H1 (cell line): ENCODE measurements at regions not wholly inside any gene's neighbourhood (a gene's known extent, or its start where the extent isn't known, plus 50 kb on each side); places are given as distances from the start of the nearest gene placed in this dataset.
"Not testable (repeated sequence)": the region's sequence is repeated elsewhere in the genome, so short reads cannot be mapped to it uniquely, and the experiment has no call there.

Experiments used
- CHD1 ChIP-seq: IDR thresholded peaks from 2 replicates; pipeline ENCODE4 v1.6.1; 2012; ENCODE audit warnings: low read depth, low read length, improper control_type of control experiment
- CTCF ChIP-seq, 3 experiments: IDR thresholded peaks; 1 replicate in 2 of 3; 2 replicates in 1 of 3; pipeline versions ENCODE4 v1.5.1 to v1.6.1; 2011; ENCODE audit warnings: low read length in 3 of 3, mild to moderate bottlenecking in 3 of 3, inconsistent platforms in 2 of 3, low read depth in 1 of 3, moderate library complexity in 1 of 3; ENCODE audit not compliant: insufficient read depth in 1 of 3; ENCODE audit errors: control extremely low read depth in 1 of 3
- POLR2A ChIP-seq, 2 experiments: IDR thresholded peaks; 1 replicate in 1 of 2; 2 replicates in 1 of 2; pipeline ENCODE4 v1.6.1; 2011; ENCODE audit warnings: low read depth in 2 of 2, low read length in 2 of 2, mild to moderate bottlenecking in 2 of 2; ENCODE audit errors: control extremely low read depth in 1 of 2
- RFX5 ChIP-seq: IDR thresholded peaks from 2 replicates; pipeline ENCODE4 v1.6.1; 2011; ENCODE audit warnings: low read depth, low read length, improper control_type of control experiment, borderline replicate concordance
- TAF1 ChIP-seq: IDR thresholded peaks from 2 replicates; pipeline ENCODE4 v1.6.1; 2011; ENCODE audit warnings: mild to moderate bottlenecking, low read depth, low read length
- ZNF274 ChIP-seq: IDR thresholded peaks from 2 replicates; pipeline ENCODE4 v1.7.0; 2012; ENCODE audit warnings: low read length, borderline replicate concordance; ENCODE audit errors: extremely low read depth

DNA sequence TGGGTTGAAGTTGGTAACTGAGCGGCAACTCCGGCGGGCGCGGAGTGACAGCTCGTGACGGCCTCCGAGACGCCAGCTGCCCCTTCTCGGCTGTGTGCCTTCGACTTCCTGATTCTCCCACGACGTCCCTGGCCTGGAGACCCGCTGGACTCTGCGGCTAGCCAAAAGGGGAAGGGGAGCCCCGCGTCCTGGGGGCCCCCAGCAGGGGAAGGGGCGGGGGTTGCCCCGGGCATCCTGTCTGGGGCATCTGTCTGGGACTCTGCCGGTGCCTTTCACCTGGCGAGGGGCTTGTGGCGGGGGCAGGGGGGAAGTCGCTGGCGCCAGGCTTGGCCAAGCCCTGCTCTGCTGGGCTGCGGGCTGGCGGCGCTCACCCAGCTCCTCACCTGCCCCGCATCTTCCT is 129.5 kb upstream of the HMX1 start:
- not testable (repeated sequence) for TF ChIP-seq POLR2A (IDR thresholded peaks at IDR 0.05; ENCODE audit: control extremely low read depth in 1 of 2, low read depth in 2 of 2, low read length in 2 of 2); RFX5; CHD1; ZNF274; TAF1; CTCF (IDR thresholded peaks at IDR 0.05; ENCODE audit: control extremely low read depth in 1 of 3, insufficient read depth in 1 of 3, low read depth in 1 of 3, low read length in 3 of 3)
